Loucy (cell line): ENCODE measurements at regions not wholly inside any gene's neighbourhood (a gene's known extent, or its start where the extent isn't known, plus 50 kb on each side); places are given as distances from the start of the nearest gene placed in this dataset.

Source experiments
- H2AFZ ChIP-seq: fragments of 200-600 bp; sonication (generic); 2 replicates; pipeline ENCODE4 v1.6.0; 2016; ENCODE audit warnings: antibody characterized with exemption, mild to moderate bottlenecking, low read length, moderate library complexity
- H3F3A ChIP-seq: fragments of 200-600 bp; 2 replicates; pipeline ENCODE4 v1.6.0; 2016; ENCODE audit warnings: antibody characterized with exemption, low read depth, mild to moderate bottlenecking
- H3K27me3 ChIP-seq: fragments of 200-600 bp; sonication (generic); 2 replicates; pipeline ENCODE4 v1.6.1; 2014; ENCODE audit warnings: low read length, mild to moderate bottlenecking; ENCODE audit not compliant: insufficient read depth, poor library complexity, severe bottlenecking
- H3K36me3 ChIP-seq: fragments of 200-600 bp; sonication (generic); 2 replicates; pipeline ENCODE4 v1.6.1; 2016; ENCODE audit warnings: low read length; ENCODE audit not compliant: insufficient read depth
- H3K4me1 ChIP-seq: fragments of 200-600 bp; sonication (generic); 2 replicates; pipeline ENCODE4 v1.5.1; 2014; ENCODE audit warnings: low read length, mild to moderate bottlenecking; ENCODE audit not compliant: insufficient read depth, poor library complexity, severe bottlenecking
- H3K4me2 ChIP-seq: fragments of 200-600 bp; sonication (generic); 2 replicates; pipeline ENCODE4 v1.6.0; 2014; ENCODE audit warnings: antibody characterized with exemption, low read length, low read depth, mild to moderate bottlenecking; ENCODE audit not compliant: poor library complexity, severe bottlenecking
- H3K4me3 ChIP-seq: fragments of 200-600 bp; sonication (generic); 2 replicates; pipeline ENCODE4 v1.5.1; 2014; ENCODE audit warnings: low read length, mild to moderate bottlenecking, mixed read lengths; ENCODE audit not compliant: poor library complexity, severe bottlenecking
- H3K79me2 ChIP-seq: fragments of 200-600 bp; sonication (generic); 2 replicates; pipeline ENCODE4 v1.6.1; 2014; ENCODE audit warnings: low read length; ENCODE audit not compliant: insufficient read depth
- H3K9ac ChIP-seq: fragments of 200-600 bp; sonication (generic); 2 replicates; pipeline ENCODE4 v1.6.0; 2014; ENCODE audit warnings: mild to moderate bottlenecking, low read depth, low read length, moderate library complexity; ENCODE audit not compliant: poor library complexity, severe bottlenecking
- H3K9me2 ChIP-seq: fragments of 200-600 bp; sonication (generic); replicated peaks from 2 replicates; pipeline ENCODE4 v1.6.1; 2016; ENCODE audit warnings: low read depth, low read length, mixed read lengths
- H3K9me3 ChIP-seq: fragments of 200-600 bp; sonication (generic); 2 replicates; pipeline ENCODE4 v1.6.1; 2014; ENCODE audit warnings: mild to moderate bottlenecking, antibody characterized with exemption, low read length, low read depth; ENCODE audit not compliant: insufficient read depth
- H4K20me1 ChIP-seq: fragments of 200-600 bp; sonication (generic); 2 replicates; pipeline ENCODE4 v1.6.0; 2014; ENCODE audit warnings: antibody characterized with exemption, low read length, mild to moderate bottlenecking; ENCODE audit not compliant: insufficient read depth, poor library complexity, severe bottlenecking
- EZH2phosphoT487 ChIP-seq: fragments of 200-600 bp; IDR thresholded peaks from 2 replicates; pipeline ENCODE4 v1.6.1; 2018; ENCODE audit warnings: antibody characterized with exemption, mild to moderate bottlenecking, moderate library complexity, borderline replicate concordance
- TF ChIP-seq, protein P1 (sequence below): fragments of 200-600 bp; sonication (generic); conservative IDR thresholded peaks from 2 replicates; pipeline ENCODE4 v1.5.1; 2014; ENCODE audit warnings: mild to moderate bottlenecking, antibody characterized with exemption, low read length

DNA sequence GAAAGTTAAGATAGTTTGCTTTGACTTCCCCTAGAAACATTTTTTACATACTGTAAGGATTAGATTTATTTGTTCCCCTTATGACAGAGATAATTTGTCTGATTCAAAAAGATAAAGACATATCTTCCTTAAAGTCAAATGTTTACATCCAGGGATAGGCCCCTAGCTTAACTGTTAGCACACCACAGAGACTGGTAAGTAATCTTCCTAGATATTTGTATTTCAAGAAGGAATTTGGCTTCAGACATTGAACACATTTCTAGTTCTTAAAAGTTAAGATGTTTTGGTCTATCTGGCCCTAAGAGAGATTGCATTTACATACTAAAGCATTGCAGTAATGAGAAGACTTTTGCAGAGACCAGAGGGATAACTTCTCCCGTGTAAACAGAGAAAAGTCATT is 1201.1 kb upstream of the GJE1 start:
- no peaks in the 10 kb centered on the region for H3K27me3 ChIP-seq
- no peak overlapping the region for H3K9ac ChIP-seq
- H3K4me1 ChIP-seq = no peaks in the 10 kb centered on the region
- TF ChIP-seq, protein P1, sequence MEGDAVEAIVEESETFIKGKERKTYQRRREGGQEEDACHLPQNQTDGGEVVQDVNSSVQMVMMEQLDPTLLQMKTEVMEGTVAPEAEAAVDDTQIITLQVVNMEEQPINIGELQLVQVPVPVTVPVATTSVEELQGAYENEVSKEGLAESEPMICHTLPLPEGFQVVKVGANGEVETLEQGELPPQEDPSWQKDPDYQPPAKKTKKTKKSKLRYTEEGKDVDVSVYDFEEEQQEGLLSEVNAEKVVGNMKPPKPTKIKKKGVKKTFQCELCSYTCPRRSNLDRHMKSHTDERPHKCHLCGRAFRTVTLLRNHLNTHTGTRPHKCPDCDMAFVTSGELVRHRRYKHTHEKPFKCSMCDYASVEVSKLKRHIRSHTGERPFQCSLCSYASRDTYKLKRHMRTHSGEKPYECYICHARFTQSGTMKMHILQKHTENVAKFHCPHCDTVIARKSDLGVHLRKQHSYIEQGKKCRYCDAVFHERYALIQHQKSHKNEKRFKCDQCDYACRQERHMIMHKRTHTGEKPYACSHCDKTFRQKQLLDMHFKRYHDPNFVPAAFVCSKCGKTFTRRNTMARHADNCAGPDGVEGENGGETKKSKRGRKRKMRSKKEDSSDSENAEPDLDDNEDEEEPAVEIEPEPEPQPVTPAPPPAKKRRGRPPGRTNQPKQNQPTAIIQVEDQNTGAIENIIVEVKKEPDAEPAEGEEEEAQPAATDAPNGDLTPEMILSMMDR = no peak
- TF ChIP-seq EZH2phosphoT487 = no peak
- no peaks in the 10 kb centered on the region for H3K9me3 ChIP-seq
- no peaks in the 10 kb centered on the region for H3F3A ChIP-seq
- H3K4me2 ChIP-seq = no peak overlapping the region
- no peaks in the 10 kb centered on the region for H3K79me2 ChIP-seq
- no peak overlapping the region for H3K4me3 ChIP-seq
- no peaks in the 10 kb centered on the region; the same call in 1 of the 2 replicates for H3K9me2 ChIP-seq
- H2AFZ ChIP-seq = no peak overlapping the region
- H4K20me1 ChIP-seq = no peaks in the 10 kb centered on the region
- no peaks in the 10 kb centered on the region for H3K36me3 ChIP-seq

DNA sequence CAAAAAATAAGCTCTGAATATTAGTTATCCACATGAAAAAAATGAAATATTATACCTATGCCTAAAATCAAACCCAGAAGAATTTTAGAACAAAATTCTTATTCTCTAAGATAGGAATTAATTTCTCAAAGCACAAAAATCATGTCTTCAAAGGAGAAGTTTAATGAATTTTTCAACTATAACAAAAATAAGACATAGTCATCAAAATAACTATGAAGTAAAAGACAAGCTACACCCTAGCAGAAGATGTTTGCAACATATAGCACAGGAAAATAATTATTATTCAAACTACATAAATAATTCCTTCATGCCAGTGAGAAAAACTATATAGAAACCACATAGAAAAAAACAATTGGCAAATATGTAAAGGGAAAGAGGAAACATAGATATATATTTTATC is 1203.6 kb upstream of the GJE1 start:
- Histone ChIP-seq H3K9ac (no peak overlapping the region), H2AFZ (no peak overlapping the region), H3K27me3 (no peaks in the 10 kb centered on the region), H3K36me3 (no peaks in the 10 kb centered on the region), H3K4me1 (no peaks in the 10 kb centered on the region), H3K79me2 (no peaks in the 10 kb centered on the region), H4K20me1 (no peaks in the 10 kb centered on the region), H3F3A (no peaks in the 10 kb centered on the region), H3K4me3 (no peak overlapping the region), H3K9me2 (no peaks in the 10 kb centered on the region; the same call in 1 of the 2 replicates), H3K4me2 (no peak overlapping the region), H3K9me3 (no peaks in the 10 kb centered on the region)
- TF ChIP-seq, protein P1 = no peak
- no peak for TF ChIP-seq EZH2phosphoT487

DNA sequence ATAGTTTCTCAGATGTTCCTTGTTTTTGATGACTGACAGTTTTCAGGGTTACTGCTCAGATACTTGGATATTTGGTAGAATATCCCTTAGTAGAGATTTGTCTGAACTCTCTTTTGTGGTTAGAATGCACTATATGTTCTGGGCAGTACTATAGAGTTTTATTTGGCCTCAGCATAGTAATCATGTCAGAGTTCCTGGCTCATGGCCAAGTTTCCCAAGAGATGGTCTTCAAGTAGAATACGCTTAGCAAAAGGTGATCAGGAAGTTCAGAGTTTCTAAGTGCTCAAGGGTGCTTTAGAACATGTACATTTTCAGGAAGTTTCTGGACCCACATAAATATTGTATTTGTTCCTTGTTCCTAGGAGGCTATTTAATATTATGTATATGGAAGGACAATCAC is 1209.7 kb upstream of the GJE1 start:
- Histone ChIP-seq H3K27me3 (no peaks in the 10 kb centered on the region), H2AFZ (no peak overlapping the region), H3K36me3 (no peaks in the 10 kb centered on the region), H3F3A (no peaks in the 10 kb centered on the region), H3K9me3 (no peaks in the 10 kb centered on the region), H3K9me2 (no peaks in the 10 kb centered on the region), H3K79me2 (no peaks in the 10 kb centered on the region), H3K4me3 (no peak overlapping the region), H3K9ac (no peak overlapping the region), H4K20me1 (no peaks in the 10 kb centered on the region), H3K4me1 (no peaks in the 10 kb centered on the region), H3K4me2 (no peak overlapping the region)
- no peak for TF ChIP-seq EZH2phosphoT487
- TF ChIP-seq, protein P1 = no peak
